ENCODE measurements at regions not wholly inside any gene's neighbourhood (a gene's known extent, or its start where the extent isn't known, plus 50 kb on each side); places are given as distances from the start of the nearest gene placed in this dataset.

GRCh38 chr17:36740157-36740556, 138.8 kb downstream of the MRM1 start:
- Histone ChIP-seq H4K20me1 (ENCODE audit: insufficient read depth, low read length) (no peaks in the 10 kb centered on the region), H3K79me2 (ENCODE audit: insufficient read depth, low read length) (no peaks in the 10 kb centered on the region), H3K27ac (ENCODE audit: low read depth in 1 of 2, low read length in 2 of 2) (no peak overlapping the region), H3K4me1 (ENCODE audit: control insufficient read depth in 1 of 2, insufficient read depth in 2 of 2, low read length in 2 of 2) (no peaks in the 10 kb centered on the region), H3K4me2 (replicated peaks; ENCODE audit: extremely low read depth, low read length, poor library complexity, severe bottlenecking) (no peak overlapping the region), H2AFZ (ENCODE audit: insufficient read depth, low read depth, low read length, poor library complexity, severe bottlenecking) (no peak overlapping the region), H3K36me3 (replicated peaks in 1 of 2; ENCODE audit: control insufficient read depth in 1 of 2, insufficient read depth in 2 of 2, low read length in 2 of 2) (no peaks in the 10 kb centered on the region), H3K4me3 (replicated peaks in 1 of 3; ENCODE audit: low read depth in 2 of 3, low read length in 3 of 3) (no peak overlapping the region), H3K9ac (ENCODE audit: insufficient read depth, low read length, poor library complexity, severe bottlenecking) (no peak overlapping the region), H3K9me3 (replicated peaks in 1 of 2; ENCODE audit: control insufficient read depth in 1 of 2, insufficient read depth in 1 of 2, low read length in 2 of 2) (no peaks in the 10 kb centered on the region), H3K27me3 (ENCODE audit: control insufficient read depth in 2 of 2, insufficient read depth in 2 of 2, low read length in 2 of 2) (no peaks in the 10 kb centered on the region)
- Mint-ChIP-seq H3K9me3 (peaks cover 0 to 7% (median 0%) of the 10 kb centered on the region in 7 donors), H3K4me1 (no peaks in the 10 kb centered on the region), H3K27me3 (ENCODE audit: low read depth in 3 of 3) (peaks cover 4 to 7% (median 7%) of the 10 kb centered on the region in 3 donors), H3K27ac (no peak overlapping the region), H3K4me3 (no peak overlapping the region), H3K36me3 (no peaks in the 10 kb centered on the region)
- intact Hi-C loops (cut with micrococcal nuclease) = no loop called here
- WGBS (ENCODE audit: insufficient coverage) = 83% methylated on average over 8 of the region's 8 CpGs
- DNase-seq = no peak
- no peak for TF ChIP-seq CTCF (IDR thresholded peaks at IDR 0.05)

- H2AFZ ChIP-seq (ENCODE audit: insufficient read depth, low read depth, low read length, poor library complexity, severe bottlenecking) = no peak overlapping the region
- no peak for DNase-seq
Observed at GRCh38 chr17:36741019-36741902, 139.9 kb downstream of the MRM1 start.

More at GRCh38 chr17:36741019-36741902, 139.9 kb downstream of the MRM1 start:
- Mint-ChIP-seq H3K27ac (peak overlapping the region in 1 of 7 donors; percentile 15), H3K4me1 (no peaks in the 10 kb centered on the region), H3K9me3 (peaks cover 0 to 7% (median 0%) of the 10 kb centered on the region in 7 donors), H3K4me3 (no peak overlapping the region), H3K36me3 (no peaks in the 10 kb centered on the region), H3K27me3 (ENCODE audit: low read depth in 3 of 3) (peaks cover 4 to 7% (median 4%) of the 10 kb centered on the region in 3 donors)
- H3K27me3 ChIP-seq (ENCODE audit: control insufficient read depth in 2 of 2, insufficient read depth in 2 of 2, low read length in 2 of 2) = no peaks in the 10 kb centered on the region
- no peak overlapping the region for H3K4me2 ChIP-seq (replicated peaks; ENCODE audit: extremely low read depth, low read length, poor library complexity, severe bottlenecking)
- intact Hi-C loops (cut with micrococcal nuclease) = no loop called here
- TF ChIP-seq CTCF (IDR thresholded peaks at IDR 0.05) = no peak
- H4K20me1 ChIP-seq (ENCODE audit: insufficient read depth, low read length) = no peaks in the 10 kb centered on the region
- H3K36me3 ChIP-seq (replicated peaks in 1 of 2; ENCODE audit: control insufficient read depth in 1 of 2, insufficient read depth in 2 of 2, low read length in 2 of 2) = no peaks in the 10 kb centered on the region
- H3K9me3 ChIP-seq (replicated peaks in 1 of 2; ENCODE audit: control insufficient read depth in 1 of 2, insufficient read depth in 1 of 2, low read length in 2 of 2) = no peaks in the 10 kb centered on the region
- no peak overlapping the region for H3K27ac ChIP-seq (ENCODE audit: low read depth in 1 of 2, low read length in 2 of 2)
- 96% methylated on average over 5 of the region's 6 CpGs for WGBS (ENCODE audit: insufficient coverage)
- H3K79me2 ChIP-seq (ENCODE audit: insufficient read depth, low read length) = no peaks in the 10 kb centered on the region
- H3K9ac ChIP-seq (ENCODE audit: insufficient read depth, low read length, poor library complexity, severe bottlenecking) = no peak overlapping the region
- H3K4me3 ChIP-seq (replicated peaks in 1 of 3; ENCODE audit: low read depth in 2 of 3, low read length in 3 of 3) = no peak overlapping the region
- H3K4me1 ChIP-seq (ENCODE audit: control insufficient read depth in 1 of 2, insufficient read depth in 2 of 2, low read length in 2 of 2) = no peaks in the 10 kb centered on the region
